LoVo (cell line): ENCODE measurements at regions not wholly inside any gene's neighbourhood (a gene's known extent, or its start where the extent isn't known, plus 50 kb on each side); places are given as distances from the start of the nearest gene placed in this dataset.
"Not testable (repeated sequence)": the region's sequence is repeated elsewhere in the genome, so short reads cannot be mapped to it uniquely, and the experiment has no call there.

Source experiments
- DNase-seq: peaks from one replicate; pipeline ENCODE4 v3.0.0-alpha.2; 2016; ENCODE audit warnings: low spot score

DNA sequence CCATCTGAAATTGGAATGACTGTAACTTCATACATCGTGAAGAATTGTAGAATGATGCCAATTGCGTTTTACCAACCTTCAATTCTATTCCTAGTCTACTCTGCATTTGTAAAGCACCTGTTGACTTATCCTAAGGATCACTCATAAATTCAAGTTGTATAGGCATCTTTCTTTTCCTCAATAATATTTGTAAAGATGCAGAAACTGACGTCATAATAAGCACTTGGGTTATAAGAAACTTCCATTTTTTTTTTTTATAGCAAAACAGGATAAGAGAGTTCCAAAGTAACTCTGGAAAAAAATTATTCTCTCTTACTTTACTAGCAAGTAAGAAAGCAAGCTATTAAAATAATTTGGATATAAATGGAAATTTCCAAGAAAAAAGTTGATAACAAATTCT lies 1377.4 kb upstream of the ACVR2A start:
- no peak for DNase-seq

DNA sequence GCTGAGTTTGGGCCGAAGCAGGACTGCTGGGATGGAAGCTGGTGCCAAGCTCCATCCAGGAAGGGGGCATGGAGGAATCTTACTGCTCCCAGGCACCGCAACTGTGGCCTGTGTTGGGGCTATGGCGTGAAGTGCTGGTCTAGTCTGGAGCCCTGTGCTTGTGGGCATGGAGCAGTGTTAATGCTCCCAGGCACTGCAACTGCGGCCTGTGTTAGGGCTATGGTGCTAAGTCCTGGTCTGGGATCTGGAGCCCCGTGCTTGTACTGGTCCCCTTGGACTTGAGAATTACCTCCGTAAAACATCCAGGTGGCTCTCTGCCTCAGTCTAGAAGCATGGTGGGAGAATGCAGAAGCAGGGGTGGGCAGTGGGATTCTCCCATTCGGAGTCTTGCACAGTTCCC lies 1379.4 kb upstream of the ACVR2A start:
- DNase-seq, result no peak

DNA sequence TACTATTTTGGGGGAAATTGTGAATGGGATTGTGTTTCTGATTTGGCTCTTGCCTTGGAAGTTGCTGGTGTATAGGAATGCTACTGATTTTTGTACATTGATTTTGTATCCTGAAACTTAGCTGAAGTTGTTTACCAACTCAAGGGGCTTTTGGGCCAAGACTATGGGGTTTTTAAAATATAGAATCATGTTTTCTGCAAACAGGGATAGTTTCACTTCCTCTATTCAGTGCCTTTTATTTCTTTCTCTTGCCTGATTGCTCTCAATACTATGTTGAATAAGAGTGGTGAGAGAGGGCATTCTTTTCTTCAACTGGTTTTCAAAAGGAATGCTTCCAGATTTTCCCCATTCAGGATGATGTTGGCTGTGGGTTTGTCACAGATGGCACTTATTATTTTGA lies 1383.8 kb upstream of the ACVR2A start:
- DNase-seq, result no peak

DNA sequence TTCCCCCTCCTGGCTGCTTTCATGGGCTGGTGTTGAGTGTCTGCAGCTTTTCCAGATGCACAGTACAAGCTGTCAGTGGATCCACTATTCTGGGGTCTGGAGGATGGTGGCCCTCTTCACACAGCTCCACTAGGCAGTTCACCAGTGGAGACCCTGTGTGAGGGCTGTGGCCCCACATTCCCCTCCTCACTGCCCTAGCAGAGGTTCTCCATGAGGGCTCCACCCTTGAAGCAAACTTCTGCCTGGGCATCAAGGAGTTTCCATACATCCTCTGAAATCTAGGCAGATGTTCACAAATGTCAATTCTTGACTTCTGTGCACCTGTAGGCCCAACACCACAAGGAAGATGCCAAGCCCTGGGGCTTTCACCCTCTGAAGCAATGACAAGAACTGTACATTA lies 1386.2 kb upstream of the ACVR2A start:
- no peak for DNase-seq

DNA sequence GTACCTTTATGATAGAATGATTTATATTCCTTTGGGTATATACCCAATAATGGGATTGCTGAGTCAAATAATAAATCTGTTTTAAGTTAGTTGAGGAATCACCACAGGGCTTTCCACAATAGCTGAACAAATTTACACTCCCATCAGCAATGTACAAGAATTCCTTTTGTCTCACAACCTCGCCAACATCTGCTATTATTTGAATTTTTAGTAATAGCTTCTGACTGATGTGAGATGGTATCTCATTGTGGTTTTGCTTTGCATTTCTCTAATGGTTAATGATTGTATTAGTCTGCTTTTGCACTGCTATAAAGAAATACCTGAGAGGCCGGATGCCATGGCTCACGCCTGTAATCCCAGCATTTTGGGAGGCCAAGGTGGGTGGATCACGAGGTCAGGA lies 1387.6 kb upstream of the ACVR2A start:
- DNase-seq, result no peak

DNA sequence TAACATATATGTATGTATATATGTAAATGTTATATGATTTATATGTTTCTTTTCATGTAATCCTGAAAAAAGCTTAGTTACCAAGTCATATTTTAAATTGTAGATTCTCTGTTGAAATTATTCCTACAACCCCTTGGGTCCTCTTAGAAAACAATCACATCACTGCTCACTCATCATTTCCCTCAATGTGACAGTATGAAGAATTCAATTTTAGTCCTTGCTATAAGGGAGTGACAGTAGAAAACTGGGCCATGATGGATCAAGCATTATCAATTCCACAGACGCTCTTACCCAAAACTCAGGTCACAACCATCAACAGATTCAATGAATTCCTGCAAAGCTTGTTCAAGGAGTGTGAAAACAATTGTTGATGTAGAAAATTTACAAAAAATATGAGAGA lies 1389.5 kb upstream of the ACVR2A start:
- no peak for DNase-seq

DNA sequence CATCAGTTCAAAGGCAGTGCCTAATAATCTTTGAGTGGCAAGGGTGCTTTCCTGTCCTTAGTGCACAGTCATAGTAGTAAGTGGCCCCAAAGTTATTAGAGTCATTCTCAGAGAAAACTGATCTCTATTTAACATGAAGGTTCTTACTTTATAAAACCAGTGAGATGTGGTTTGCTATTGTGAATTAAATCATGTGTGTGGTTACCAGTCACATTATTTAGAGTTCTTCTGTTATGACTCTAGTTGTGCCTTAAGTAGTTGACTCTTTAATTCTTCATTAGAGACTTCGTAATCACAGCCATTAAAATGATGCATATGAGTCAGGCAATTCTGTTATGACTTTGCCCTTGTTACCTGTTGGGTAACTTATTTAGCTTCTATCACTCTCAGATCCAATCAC lies 1392.9 kb upstream of the ACVR2A start:
- DNase-seq, result no peak

DNA sequence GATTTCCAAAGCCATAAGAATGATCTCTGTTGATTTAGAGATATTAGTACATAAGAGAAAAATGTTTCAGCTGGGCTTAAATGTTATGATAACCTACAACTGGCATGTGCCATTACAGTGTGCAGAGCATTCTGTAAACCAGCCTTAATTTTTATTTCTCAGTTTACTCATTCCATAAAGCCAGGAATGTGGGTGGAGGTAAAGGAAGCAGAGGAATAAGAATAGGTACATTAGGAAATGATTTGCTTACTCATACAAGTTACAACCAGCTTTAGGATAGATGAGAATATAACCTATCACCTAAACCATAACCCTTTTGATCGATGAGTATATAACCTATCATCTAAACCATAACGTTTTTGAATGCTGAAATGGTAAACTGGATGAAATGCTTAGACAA lies 1394.7 kb upstream of the ACVR2A start:
- DNase-seq, result no peak

DNA sequence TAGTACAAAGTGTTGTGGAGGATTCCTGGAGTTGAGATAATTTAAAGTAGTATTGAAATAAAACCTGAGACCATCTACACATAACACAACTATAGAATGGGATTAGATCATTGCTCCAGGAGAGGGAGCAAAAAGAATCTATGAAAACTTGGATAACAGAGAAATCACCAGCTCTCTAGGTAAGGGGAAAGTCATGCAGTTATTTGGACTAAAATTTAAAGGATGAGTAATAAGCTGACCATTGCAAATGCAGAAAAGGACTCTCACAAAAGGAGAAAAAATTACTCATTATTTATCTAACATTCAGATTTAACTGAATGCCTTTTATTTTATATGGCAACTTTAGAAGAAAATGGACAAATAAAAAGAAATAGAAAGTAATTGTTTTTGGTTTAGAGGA lies 1399.8 kb upstream of the ACVR2A start:
- DNase-seq, result no peak

DNA sequence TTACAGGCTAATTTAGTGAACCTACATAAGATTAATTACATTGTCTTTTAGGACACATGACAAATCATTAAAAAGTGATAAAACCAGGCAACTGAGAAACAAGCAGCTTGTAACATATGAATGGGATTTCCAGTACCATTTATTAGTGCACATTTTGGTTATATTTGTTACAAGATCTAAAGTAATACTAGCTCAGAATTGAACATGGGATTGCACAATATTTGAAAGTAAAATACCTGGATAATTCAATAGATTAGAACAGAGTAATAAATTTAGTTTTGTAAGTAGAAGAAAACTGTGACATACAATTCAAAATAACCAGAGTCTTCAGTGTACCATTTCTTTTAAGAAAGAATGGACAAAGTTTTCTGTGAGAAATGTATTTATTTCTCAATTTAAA lies 1400.7 kb upstream of the ACVR2A start:
- DNase-seq, result no peak

DNA sequence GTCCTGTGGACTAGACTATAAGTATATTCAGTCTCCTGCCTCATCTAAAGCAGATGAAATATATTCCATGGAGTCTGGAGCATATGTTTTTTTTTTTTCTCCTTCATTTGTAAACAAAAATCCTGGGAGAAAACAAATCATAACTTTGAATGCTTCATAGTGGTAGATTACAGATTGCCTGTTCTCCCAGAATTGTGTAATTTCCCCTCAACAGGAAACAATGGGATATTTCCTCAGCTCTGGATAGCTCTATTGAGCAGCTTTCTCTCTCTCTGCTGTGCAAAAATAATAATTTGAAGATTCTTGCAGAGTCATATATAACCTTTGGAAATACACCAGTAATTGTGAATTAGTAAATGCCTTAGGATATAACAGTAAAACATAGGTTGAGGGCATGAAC lies 1406.6 kb upstream of the ACVR2A start:
- no peak for DNase-seq

DNA sequence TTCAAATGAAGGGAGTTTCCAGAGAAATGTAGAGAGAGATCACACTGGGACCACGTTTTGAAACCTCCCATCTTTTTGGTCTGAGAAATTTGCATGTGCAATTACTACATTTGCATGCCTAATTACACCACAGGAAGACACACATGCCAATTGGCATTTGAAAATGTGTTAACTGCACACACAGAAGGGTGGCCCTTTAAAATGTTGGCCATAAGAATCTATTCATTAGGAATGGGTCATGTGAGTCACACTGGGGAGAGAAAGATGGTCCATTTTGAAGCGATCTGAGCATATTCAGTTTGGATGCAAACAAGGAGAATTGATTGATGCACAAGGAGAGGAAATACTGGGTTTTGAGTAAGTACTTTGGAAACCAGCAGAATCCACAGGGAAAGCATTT lies 1407.1 kb upstream of the ACVR2A start:
- DNase-seq, result no peak

DNA sequence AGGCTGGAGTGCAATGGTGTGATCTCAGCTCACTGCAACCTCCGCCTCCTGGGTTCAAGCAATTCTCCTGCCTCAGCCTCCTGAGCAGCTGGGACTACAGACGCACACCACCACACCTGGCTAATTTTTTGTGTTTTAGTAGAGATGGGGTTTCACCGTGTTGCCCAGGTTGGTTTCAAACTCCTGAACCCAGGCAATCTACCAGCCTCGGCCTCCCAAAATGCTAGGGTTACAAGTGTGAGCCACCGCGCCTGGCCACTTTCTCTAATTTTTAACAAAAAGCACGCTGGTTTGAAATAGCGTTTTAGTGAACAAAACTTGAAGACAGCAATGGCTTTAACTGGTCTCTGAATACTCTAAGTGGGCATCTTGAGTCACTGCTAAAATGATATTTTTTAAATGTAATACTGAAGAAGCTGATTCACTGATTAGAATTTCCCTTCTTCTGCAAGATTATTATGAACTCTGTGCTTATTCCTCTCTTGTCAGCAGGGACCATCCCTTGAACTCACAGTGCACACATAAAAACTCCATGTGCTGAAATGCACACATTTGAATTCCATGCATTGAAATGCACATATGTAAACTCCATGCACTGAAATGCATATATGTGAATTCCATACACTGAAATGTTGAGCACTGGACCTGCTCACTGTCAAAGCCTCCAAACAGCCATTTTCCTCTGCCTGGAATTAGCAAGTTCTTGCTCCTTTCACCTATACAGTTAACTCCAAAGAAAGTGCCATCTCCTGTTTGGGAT lies 1411.5 kb upstream of the ACVR2A start:
- no peak for DNase-seq

DNA sequence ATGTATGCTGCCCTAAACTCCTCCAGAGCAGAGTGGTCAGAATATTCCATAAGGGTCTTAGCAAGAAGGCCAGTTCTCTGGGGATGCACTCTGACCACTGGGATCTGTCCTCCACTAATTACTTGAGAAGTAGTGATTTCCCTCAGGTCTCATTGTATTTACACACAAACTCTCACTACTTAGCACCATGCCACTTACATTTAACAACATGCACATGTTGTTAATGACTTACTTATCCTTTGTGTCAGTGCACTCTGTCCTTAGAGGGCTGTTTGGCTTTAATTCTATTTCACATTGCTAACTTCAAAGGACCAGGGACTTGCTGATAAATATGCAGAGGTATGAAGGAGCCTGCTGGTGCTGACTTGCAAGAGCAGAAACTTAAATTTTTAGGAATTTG lies 1415.5 kb upstream of the ACVR2A start:
- no peak for DNase-seq

DNA sequence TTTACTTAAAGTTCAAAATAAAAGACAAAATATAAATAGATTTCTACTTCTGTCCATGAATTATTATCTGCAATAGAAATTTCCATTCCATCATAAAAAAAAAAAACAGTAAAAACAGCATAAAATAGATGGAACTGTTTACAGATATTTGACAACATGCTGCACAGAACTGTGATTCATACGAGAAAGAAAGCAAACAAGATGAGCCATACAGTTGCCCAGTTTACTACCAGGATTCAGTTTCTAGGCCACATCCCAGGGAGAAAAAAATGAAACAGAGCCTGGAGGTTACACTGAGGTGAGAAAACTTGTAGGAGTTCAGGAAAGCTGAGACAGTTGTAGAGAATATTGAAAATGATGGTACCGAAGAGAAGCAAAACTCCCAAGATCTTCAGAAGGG lies 1426.9 kb upstream of the ACVR2A start:
- no peak for DNase-seq

DNA sequence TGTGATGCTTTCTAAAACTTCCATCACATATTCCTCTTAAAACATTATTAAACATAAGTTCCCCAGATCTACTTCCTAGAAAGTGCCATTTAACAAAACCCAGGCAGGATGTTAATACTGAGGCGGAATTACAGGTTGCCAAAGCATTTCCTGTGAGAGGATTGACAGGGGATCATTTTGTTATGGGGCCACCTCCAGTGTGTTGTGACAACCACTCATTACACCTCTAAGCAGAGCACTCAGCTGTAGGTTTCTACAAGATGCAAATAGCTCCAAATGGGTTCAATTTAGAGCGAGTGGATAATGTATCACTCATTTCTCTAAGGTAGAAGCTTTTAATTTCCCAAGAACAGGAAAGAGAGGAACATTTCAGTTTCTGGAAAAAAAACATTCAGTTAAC lies 1429.5 kb upstream of the ACVR2A start:
- no peak for DNase-seq

DNA sequence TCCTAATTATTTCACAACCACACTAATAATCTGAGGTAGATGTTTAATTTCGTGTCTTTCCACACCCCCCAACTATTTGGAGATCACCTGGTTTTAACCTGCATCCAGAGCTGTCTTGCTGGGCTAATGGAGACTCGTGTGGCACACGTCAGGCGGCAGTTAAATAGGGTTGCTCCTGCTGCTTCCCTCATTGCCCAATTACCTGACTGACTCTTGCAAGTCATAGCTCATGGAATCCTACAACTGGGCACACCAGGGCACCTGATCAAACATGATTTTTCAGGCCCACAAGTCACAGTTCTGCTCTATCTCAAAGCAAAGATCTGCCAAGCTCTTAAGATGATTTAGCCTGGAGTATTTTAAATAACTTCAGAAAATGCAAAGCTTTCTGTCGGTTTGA lies 1430.4 kb upstream of the ACVR2A start:
- DNase-seq, result no peak

DNA sequence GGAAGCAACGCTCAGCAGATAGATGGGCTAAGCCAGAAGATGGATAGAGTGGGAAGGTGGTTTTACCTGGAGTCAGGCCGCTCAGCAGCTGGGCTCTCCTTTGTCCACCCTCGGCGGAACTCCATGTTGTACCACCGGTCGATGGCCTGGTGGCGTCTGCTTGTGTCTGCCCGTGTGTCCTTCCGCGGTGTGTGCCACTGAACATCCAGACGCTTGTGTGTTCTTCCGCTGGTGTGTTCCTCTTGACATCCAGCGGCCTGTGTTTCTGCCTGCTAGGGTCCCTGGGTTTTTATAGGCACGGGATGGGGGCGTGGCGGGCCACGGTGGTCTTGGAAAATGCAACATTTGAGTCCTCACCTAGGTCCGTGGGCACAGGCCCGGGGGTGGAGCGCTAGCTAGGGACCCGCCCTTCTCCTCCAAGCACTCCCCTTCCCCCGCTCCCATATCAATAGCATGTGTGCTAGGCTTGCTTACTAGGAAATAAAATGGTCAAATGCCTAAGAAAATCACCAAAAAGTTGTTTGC lies 1431.7 kb upstream of the ACVR2A start:
- no peak for DNase-seq

DNA sequence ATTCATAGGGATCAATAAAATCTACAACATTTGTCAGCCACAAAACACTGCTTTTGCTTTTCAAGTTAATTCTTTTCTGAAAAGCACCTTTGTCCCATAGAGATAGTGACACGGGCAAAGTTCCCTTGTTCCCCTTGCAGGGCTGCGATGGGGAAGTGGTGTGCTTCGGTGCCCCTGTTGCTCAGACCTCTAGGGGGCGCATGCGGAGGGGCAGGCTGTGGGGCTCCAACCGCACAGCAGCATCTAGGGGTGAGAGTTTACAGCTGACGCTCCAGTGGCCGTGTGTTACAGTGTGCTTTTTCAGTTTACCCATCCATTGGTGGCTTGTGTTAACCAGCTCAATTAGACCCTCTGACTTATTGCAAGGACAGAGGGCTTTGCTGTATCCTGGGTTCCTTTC lies 1432.2 kb upstream of the ACVR2A start:
- no peak for DNase-seq

DNA sequence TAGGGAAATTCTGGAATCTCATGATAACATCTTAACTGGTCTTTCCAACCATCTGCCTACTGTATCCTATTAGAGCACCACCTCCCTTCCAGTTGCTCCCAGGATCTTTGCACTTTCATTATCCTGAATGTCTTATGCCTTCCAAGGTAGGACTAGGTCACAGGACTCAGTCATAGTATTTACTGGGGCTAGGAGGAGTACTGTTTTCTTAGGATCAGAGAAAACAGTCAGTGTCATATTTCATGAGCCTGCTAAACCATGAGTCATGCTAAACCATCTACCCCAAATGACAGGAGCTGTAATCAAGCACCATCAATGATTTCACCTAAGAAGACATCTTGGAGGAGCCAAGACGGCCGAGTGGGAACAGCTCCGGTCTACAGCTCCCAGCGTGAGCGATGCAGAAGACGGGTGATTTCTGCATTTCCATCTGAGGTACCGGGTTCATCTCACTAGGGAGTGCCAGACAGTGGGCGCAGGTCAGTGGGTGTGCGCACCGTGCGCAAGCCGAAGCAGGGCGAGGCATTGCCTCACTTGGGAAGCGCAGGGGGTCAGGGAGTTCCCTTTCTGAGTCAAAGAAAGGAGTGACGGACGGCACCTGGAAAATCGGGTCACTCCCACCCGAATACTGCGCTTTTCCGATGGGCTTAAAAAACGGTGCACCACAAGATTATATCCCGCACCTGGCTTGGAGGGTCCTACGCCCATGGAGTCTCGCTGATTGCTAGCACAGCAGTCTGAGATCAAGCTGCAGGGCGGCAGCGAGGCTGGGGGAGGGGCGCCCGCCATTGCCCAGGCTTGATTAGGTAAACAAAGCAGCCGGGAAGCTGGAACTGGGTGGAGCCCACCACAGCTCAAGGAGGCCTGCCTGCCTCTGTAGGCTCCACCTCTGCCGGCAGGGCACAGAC lies 1439.2 kb upstream of the ACVR2A start:
- DNase-seq, result not testable (repeated sequence)

DNA sequence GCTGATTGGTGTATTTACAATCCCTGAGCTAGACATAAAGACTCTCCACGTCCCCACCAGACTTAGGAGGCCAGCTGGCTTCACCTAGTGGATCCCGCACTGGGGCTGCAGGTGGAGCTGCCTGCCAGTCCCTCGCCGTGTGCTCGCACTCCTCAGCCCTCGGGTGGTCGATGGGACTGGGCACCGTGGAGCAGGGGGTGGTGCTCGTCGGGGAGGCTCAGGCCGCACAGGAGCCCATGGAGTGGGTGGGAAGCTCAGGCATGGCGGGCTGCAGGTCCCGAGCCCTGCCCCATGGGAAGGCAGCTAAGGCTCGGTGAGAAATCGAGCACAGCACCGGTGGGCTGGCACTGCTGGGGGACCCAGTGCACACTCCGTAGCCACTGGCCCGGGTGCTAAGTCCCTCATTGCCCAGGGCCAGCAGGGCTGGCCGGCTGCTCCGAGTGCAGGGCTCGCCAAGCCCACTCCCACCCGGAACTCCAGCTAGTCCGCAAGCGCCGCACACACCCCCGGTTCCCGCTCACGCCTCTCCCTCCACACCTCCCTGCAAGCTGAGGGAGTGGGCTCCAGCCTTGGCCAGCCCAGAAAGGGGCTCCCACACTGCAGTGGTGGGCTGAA lies 1441.2 kb upstream of the ACVR2A start:
- not testable (repeated sequence) for DNase-seq

DNA sequence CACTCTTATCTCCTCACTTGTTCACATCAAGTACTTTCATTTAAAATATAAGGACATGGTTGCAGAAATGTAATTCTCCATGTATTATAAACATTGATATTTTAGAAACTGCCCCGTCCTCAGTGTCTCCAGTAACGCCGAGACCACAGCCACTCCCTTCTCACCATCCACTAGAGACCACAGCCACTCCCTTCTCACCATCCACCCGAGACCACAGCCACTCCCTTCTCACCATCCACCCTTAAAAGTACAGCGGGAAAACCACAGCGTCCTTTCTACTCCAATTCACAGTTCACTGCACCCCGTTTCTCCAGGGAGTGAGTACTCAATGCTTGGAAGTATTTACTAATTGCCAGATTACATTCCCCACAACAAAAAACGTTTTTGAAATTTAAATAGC lies 1452.2 kb upstream of the ACVR2A start:
- DNase-seq, result no peak

DNA sequence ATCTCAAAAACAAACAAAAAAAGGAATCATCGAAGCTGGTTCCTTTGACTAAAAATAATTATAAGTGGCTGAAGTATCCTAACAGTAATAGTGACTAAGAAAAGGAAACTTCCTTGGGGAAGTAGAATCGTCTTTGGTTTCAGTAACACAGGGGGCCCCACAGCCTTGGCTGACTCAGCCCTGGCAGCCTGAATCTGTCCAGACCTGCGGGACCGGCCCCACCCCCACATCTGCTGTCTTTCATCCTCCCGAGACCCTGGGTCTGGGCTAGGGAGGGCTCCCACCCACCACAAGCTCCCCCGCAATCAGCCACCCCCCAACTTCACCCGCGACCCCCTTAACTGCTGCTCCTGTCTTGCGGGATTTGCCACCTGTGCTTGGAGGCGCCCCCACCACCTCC lies 1452.6 kb upstream of the ACVR2A start:
- DNase-seq, result no peak
